NT2/D1 (cell line): ENCODE measurements at regions not wholly inside any gene's neighbourhood (a gene's known extent, or its start where the extent isn't known, plus 50 kb on each side); places are given as distances from the start of the nearest gene placed in this dataset.

ENCODE experiments used
- DNase-seq: peaks from one replicate; pipeline ENCODE4 v3.0.0-alpha.2; 2011; ENCODE audit warnings: low read depth, low spot score
- H3K27me3 ChIP-seq: 2 replicates; pipeline ENCODE4 v1.6.0; 2011; ENCODE audit warnings: mild to moderate bottlenecking; ENCODE audit not compliant: insufficient read length, insufficient read depth
- H3K36me3 ChIP-seq: 2 replicates; pipeline ENCODE4 v1.6.1; 2011; ENCODE audit warnings: mild to moderate bottlenecking, low read length, mixed read lengths; ENCODE audit not compliant: insufficient read depth, insufficient read length
- H3K4me1 ChIP-seq: 2 replicates; pipeline ENCODE4 v1.5.1; 2011; ENCODE audit not compliant: insufficient read depth, insufficient read length
- H3K4me3 ChIP-seq: 2 replicates; pipeline ENCODE4 v1.5.1; 2011; ENCODE audit warnings: low read depth; ENCODE audit not compliant: insufficient read length
- H3K9ac ChIP-seq: 2 replicates; pipeline ENCODE4 v1.6.0; 2011; ENCODE audit warnings: low read depth; ENCODE audit not compliant: insufficient read length
- H3K9me3 ChIP-seq: 2 replicates; pipeline ENCODE4 v1.5.1; 2011; ENCODE audit warnings: mild to moderate bottlenecking, low read length; ENCODE audit not compliant: insufficient read depth
- SUZ12 ChIP-seq: IDR thresholded peaks from 2 replicates; pipeline ENCODE4 v1.6.1; 2011; ENCODE audit not compliant: insufficient read length, insufficient read depth; ENCODE audit errors: extremely low read depth
- YY1 ChIP-seq: IDR thresholded peaks from 2 replicates; pipeline ENCODE4 v1.6.1; 2011; ENCODE audit not compliant: insufficient read length, insufficient read depth
- ZNF274 ChIP-seq: IDR thresholded peaks from 2 replicates; pipeline ENCODE4 v1.6.1; 2011; ENCODE audit warnings: mild to moderate bottlenecking, low read depth, low read length

DNA sequence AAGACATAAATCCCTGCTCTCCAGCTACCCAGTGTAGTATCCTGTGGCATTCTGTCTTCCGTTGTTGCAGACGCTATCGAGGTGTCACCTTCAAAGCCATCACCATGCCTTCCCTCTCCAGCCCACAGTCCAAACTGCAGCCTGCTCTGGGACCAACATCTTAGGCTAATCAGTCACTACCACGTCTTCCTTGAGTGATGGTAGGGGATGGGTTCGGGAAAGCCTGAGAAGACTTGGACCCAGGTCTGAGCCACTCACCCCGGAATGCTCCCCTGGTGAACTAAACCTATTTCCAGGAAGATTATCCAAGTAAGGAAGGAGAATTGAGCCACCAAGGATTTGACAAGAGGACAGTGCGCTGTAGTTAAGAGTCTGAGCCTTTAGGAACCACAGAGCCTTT lies 52.9 kb upstream of the IRX1 start:
- DNase-seq, result no peak
- no peaks in the 10 kb centered on the region for H3K9me3 ChIP-seq

GRCh38 chr5:3542158-3542557 lies 53.5 kb upstream of the IRX1 start:
- no peak for TF ChIP-seq ZNF274
- no peak for TF ChIP-seq YY1
- no peak for TF ChIP-seq SUZ12
- Histone ChIP-seq H3K9me3 (no peaks in the 10 kb centered on the region), H3K4me1 (no peaks in the 10 kb centered on the region), H3K36me3 (no peaks in the 10 kb centered on the region), H3K9ac (no peak overlapping the region), H3K4me3 (no peak overlapping the region), H3K27me3 (no peaks in the 10 kb centered on the region)
- DNase-seq, result no peak

More for the DNA sequence above, 52.9 kb upstream of the IRX1 start:
- Histone ChIP-seq H3K4me3 (no peak overlapping the region), H3K27me3 (no peaks in the 10 kb centered on the region), H3K9ac (no peak overlapping the region), H3K36me3 (no peaks in the 10 kb centered on the region), H3K4me1 (no peaks in the 10 kb centered on the region)
- TF ChIP-seq SUZ12 (no peak), YY1 (no peak), ZNF274 (no peak)

- Histone ChIP-seq H3K4me3 (no peak overlapping the region), H3K9ac (no peak overlapping the region), H3K27me3 (no peaks in the 10 kb centered on the region), H3K9me3 (no peaks in the 10 kb centered on the region; the same call in 1 of the 2 replicates), H3K4me1 (no peaks in the 10 kb centered on the region), H3K36me3 (no peaks in the 10 kb centered on the region)
- no peak for TF ChIP-seq SUZ12
- no peak for DNase-seq
Observed at GRCh38 chr5:3538886-3539285, 56.7 kb upstream of the IRX1 start.

DNA sequence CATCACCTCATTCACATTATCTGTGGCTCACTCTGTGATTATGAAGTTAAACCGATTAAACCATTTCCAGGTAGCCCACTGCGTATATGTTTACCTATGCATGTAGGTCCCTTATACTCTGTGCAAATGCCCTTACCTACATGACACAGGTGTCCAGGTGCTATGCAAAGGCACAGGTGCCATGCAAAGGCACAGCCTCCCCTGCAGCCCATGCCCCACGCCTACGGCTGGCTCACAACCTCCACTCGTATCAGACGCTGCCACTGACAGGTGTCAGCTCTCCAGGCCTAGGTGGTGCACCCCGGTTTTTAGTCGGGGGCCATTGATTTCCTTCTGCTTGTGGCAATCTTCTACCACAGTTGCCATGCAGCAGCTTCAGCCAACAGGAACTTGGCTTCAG lies 57.7 kb upstream of the IRX1 start:
- no peaks in the 10 kb centered on the region for H3K4me1 ChIP-seq
- no peak overlapping the region for H3K4me3 ChIP-seq
- TF ChIP-seq SUZ12 (no peak), YY1 (no peak), ZNF274 (no peak)
- H3K36me3 ChIP-seq, result no peaks in the 10 kb centered on the region
- H3K9ac ChIP-seq, result no peak overlapping the region
- H3K9me3 ChIP-seq, result no peaks in the 10 kb centered on the region; the same call in 1 of the 2 replicates
- H3K27me3 ChIP-seq, result no peaks in the 10 kb centered on the region
- DNase-seq, result no peak

GRCh38 chr5:3535414-3536211 lies 60.0 kb upstream of the IRX1 start:
- no peaks in the 10 kb centered on the region for H3K36me3 ChIP-seq
- H3K4me1 ChIP-seq, result no peaks in the 10 kb centered on the region
- DNase-seq, result no peak
- H3K27me3 ChIP-seq, result no peaks in the 10 kb centered on the region
- H3K4me3 ChIP-seq, result no peak overlapping the region
- no peak for TF ChIP-seq ZNF274
- no peak for TF ChIP-seq SUZ12
- TF ChIP-seq YY1, result no peak
- H3K9me3 ChIP-seq, result no peaks in the 10 kb centered on the region; the same call in 1 of the 2 replicates
- no peak overlapping the region for H3K9ac ChIP-seq

DNA sequence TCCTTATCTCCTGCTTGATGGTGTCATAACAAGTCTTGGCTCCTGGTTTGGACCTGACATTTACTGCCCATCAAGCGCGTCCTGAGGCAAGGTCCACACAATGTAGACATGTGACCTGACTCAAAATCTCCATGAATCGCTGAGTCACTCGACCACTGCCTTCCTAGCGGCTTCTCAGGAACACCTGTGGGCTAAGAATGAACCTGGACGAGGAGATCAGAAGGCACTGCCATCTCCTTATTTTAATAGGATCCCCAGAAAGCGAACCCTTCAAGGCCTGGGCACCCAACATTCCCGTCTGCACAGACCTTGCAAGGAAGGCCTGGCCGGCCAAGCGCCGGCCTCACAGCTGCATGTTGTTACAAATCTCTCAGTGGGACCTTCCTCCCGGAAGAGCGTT lies 60.6 kb upstream of the IRX1 start:
- no peak overlapping the region for H3K9ac ChIP-seq
- no peak for DNase-seq
- H3K4me3 ChIP-seq, result no peak overlapping the region
- no peaks in the 10 kb centered on the region for H3K27me3 ChIP-seq
- no peaks in the 10 kb centered on the region for H3K4me1 ChIP-seq
- no peaks in the 10 kb centered on the region; the same call in 1 of the 2 replicates for H3K9me3 ChIP-seq
- no peaks in the 10 kb centered on the region for H3K36me3 ChIP-seq
- TF ChIP-seq ZNF274, result no peak
- no peak for TF ChIP-seq SUZ12
- no peak for TF ChIP-seq YY1

DNA sequence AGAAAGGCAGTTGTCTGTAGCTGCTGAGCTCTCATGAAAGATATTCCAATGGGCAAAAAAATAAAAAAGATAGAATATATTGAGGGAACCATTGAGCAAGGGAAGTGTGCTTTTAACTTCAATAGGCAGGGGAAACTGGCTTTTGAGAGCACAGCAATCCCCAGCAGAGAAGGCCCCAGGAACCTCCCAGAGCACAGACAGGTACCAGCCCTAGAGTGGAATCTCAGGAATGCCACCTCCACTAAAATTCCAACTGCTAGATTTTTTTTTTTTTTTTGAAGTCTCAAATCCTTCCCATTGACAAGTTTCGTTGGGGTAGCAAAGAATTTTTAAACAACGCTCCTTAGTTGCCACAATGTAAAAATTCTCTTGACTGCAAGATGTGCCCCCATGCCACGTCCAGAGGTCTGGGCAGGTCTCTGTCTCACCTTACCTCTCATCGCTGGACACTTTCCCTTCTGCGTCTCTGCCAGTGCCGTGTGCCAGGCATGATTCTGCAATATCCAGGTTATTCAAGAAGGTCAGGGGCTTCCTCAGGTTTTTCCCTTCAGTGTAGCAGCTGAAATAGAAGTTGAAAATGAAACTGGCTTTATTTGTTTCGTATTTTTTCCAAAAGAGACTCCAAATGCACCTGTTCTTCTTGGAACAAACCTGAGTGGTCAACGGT lies 64.2 kb upstream of the IRX1 start:
- DNase-seq, result peak; percentile 22
- TF ChIP-seq YY1, result no peak
- TF ChIP-seq ZNF274, result no peak
- no peak for TF ChIP-seq SUZ12

More for the DNA sequence above, 64.2 kb upstream of the IRX1 start:
- no peaks in the 10 kb centered on the region for H3K4me1 ChIP-seq
- no peaks in the 10 kb centered on the region; the same call in 1 of the 2 replicates for H3K9me3 ChIP-seq
- H3K36me3 ChIP-seq, result no peaks in the 10 kb centered on the region
- H3K4me3 ChIP-seq, result no peak overlapping the region
- H3K9ac ChIP-seq, result no peak overlapping the region
- no peaks in the 10 kb centered on the region for H3K27me3 ChIP-seq
